GM19043 (cell line): ENCODE measurements at regions not wholly inside any gene's neighbourhood (a gene's known extent, or its start where the extent isn't known, plus 50 kb on each side); places are given as distances from the start of the nearest gene placed in this dataset.

Source experiments
- ATAC-seq: cut with Tn5 transposase; IDR thresholded peaks from one replicate; pipeline ENCODE4 v1.9.1; 2021; ENCODE audit warnings: low read depth; ENCODE audit not compliant: unreplicated experiment

- ATAC-seq = no peak
Measured at GRCh38 chr12:78674311-78675090, 190.1 kb upstream of the SYT1 start.

- no peak for ATAC-seq
Measured at GRCh38 chr12:78680596-78680995, 184.0 kb upstream of the SYT1 start.

DNA sequence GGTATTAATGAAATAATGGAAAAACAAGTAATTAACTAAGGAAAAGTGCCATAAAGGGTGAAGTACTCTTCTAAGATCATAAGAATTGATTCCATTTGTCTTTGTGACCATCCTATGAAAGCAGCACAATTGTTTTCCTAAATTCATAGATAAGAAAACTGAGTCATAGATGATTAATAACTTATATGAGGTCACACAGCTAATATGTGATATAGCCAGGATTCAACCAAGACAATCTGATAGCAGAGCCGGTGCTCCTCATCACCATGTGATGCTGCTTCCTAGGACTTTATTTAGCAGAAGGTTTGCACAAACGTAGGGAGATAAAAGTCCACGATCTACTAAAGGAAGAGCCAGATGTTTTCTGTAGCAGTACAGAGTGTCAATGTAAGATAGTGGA is 181.5 kb upstream of the SYT1 start:
- ATAC-seq = no peak

- no peak for ATAC-seq
Measured at GRCh38 chr12:78683626-78684025, 180.9 kb upstream of the SYT1 start.

- no peak for ATAC-seq
Measured at GRCh38 chr12:78684419-78684818, 180.2 kb upstream of the SYT1 start.

GRCh38 chr12:78695749-78696148 is 168.8 kb upstream of the SYT1 start:
- ATAC-seq = no peak

DNA sequence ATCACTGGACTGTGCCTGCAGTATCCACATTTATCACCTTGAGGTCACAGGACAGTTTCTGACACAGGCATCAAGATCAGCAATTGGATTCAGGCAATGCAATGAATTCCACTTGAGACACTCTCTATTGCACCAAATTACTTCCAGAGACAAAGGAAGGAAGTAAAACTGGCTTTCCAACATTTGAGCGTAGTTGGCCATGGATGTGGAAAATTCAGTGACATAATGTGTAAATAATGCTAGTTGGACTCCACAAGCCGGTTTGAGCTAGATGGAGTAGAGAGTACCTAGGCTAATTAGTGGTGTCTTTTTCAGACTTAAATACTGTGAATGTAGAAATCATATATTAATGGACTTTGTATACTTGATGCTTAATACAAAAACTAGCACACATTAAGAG is 168.3 kb upstream of the SYT1 start:
- ATAC-seq = no peak

GRCh38 chr12:78697817-78698415 is 166.7 kb upstream of the SYT1 start:
- ATAC-seq = no peak

DNA sequence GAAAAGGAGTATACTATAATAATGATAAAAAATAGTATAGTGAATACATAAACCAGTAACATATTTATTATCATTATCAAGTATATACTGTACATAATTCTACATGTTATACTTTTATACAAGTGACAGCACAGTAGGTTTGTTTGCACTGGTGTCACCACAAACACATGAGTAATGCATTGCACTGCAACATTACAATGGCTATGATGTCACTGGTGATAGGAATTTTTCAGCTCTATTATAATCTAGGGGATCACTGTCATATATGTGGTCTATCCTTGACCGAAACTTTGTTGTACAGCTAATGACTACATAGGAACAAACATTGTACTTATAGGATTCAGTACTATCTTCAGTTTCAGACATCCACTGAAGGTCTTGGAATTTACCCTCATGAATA is 165.8 kb upstream of the SYT1 start:
- no peak for ATAC-seq

DNA sequence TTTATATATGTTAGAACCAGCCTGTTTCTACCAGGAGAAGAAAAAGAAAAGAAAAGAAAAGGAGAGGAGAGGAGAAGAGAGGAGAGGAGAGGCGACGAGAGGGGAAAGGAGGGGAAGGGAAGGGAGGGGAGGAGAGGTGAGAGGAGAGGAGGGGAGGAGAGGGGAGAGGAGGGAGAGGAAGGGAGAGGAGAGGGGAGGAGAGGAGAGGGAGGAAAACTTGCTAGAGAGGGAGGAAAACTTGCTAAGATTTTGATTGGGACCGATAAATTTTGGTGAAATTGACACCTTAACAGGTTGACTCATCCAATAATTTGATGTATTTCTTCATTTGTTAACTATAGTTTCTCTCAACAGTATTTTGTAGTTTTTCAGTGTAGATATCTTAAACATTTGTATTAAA is 164.0 kb upstream of the SYT1 start:
- ATAC-seq = no peak

GRCh38 chr12:78703820-78704525 is 160.6 kb upstream of the SYT1 start:
- no peak for ATAC-seq

GRCh38 chr12:78711954-78712353 is 152.6 kb upstream of the SYT1 start:
- no peak for ATAC-seq

GRCh38 chr12:78712834-78713481 is 151.6 kb upstream of the SYT1 start:
- ATAC-seq = no peak

- no peak for ATAC-seq
Measured at GRCh38 chr12:78719721-78720120, 144.9 kb upstream of the SYT1 start.

DNA sequence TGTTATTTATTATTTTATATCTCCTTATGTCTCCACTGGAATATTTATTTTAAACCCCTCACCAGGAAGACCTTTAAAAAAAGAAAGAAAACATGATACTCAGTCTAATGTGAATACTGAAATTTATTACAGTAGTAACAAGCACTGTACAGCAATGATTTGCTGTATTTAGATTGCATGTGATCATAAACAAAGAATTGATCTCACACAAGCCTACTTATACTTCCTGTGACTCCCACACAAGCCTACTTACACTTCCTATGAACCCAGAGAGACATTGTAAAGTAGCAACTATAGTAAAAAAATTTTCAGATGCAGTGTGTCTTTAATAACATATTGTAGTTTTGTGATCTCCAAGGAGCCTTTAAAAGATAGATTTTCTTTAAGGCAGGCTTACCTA is 142.7 kb upstream of the SYT1 start:
- ATAC-seq = no peak

DNA sequence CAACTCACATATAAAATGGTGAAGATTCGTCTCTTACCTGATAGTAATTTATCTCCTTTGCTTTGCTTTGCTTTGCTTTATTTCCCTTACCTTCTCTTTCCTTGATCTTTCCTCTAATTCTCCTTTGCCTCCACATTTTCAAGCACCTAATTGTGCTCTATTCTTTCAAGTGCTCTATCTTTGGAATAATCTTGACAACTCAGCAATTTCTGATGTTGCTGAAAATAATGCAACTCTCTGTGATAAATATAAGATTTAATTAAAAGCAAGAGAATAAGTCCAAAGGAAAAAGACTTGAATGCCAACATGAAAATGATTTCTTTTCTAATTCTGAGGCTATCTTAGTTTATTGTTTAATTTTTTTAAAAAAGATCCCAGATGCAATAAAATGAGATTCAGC is 139.5 kb upstream of the SYT1 start:
- ATAC-seq = no peak

- no peak for ATAC-seq
Measured at GRCh38 chr12:78725951-78726580, 138.5 kb upstream of the SYT1 start.

DNA sequence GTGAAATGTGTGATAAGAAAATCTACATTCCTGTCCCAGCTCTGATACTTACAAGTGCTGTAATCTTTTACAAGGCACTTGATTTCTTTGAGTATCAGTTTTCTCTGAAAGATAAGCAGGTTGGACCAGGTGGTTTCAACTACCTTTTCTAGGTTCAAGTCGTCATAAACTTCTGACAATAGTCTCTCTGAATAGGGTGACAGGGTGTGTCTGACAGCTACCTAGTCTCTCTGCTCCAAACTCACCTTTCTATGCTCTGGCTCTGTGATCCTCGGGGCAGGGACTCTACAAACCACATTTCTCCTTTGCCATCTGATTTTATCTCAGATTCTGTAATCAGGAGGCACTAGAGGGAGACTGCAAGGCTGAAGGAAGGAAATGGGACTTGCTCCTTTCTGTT is 137.7 kb upstream of the SYT1 start:
- no peak for ATAC-seq

GRCh38 chr12:78732481-78732880 is 132.1 kb upstream of the SYT1 start:
- no peak for ATAC-seq

GRCh38 chr12:78739653-78740052 is 124.9 kb upstream of the SYT1 start:
- no peak for ATAC-seq

- ATAC-seq = no peak
Measured at GRCh38 chr12:78746001-78746400, 118.6 kb upstream of the SYT1 start.
